Thoracic aorta (tissue), 2 donors: ENCODE measurements at regions not wholly inside any gene's neighbourhood (a gene's known extent, or its start where the extent isn't known, plus 50 kb on each side); places are given as distances from the start of the nearest gene placed in this dataset.

Experiments used
- ATAC-seq: fragments of 150-250 bp; one replicate; pipeline ENCODE4 v1.8.0; 2017; ENCODE audit warnings: low read depth; ENCODE audit not compliant: insufficient number of reproducible peaks, low FRiP score
- DNase-seq: peaks from one replicate; pipeline ENCODE4 v3.0.0-alpha.2; 2020; ENCODE audit warnings: low spot score
- H3K27ac ChIP-seq, 2 donors: fragments of 200-600 bp; sonication (generic); 1 replicate in 1 of 2; 2 replicates in 1 of 2; pipeline ENCODE4 v1.5.1; 2016; ENCODE audit warnings: mild to moderate bottlenecking in 2 of 2, moderate library complexity in 2 of 2
- H3K27me3 ChIP-seq: fragments of 200-600 bp; sonication (generic); replicated peaks from 2 replicates; pipeline ENCODE4 v1.6.0; 2016; ENCODE audit warnings: mild to moderate bottlenecking; ENCODE audit not compliant: insufficient read depth
- H3K36me3 ChIP-seq: fragments of 200-600 bp; sonication (generic); one replicate; pipeline ENCODE4 v1.5.1; 2016
- H3K4me1 ChIP-seq, 2 donors: fragments of 200-600 bp; sonication (generic); 1 replicate in 1 of 2; 2 replicates in 1 of 2; pipeline versions ENCODE4 v1.5.1 to v1.6.0; 2016; ENCODE audit warnings: low read depth in 2 of 2, mild to moderate bottlenecking in 1 of 2; ENCODE audit not compliant: control insufficient read depth in 1 of 2
- H3K4me3 ChIP-seq: fragments of 200-600 bp; sonication (generic); 2 replicates; pipeline ENCODE4 v1.5.1; 2016; ENCODE audit warnings: mild to moderate bottlenecking
- H3K9me3 ChIP-seq: fragments of 200-600 bp; sonication (generic); 2 replicates; pipeline ENCODE4 v1.5.1; 2016
- CTCF ChIP-seq: fragments of 200-600 bp; sonication (generic); IDR thresholded peaks from one replicate; pipeline ENCODE4 v1.5.1; 2019; ENCODE audit warnings: antibody characterized with exemption

- Histone ChIP-seq H3K4me3 (no peak overlapping the region), H3K27me3 (no peaks in the 10 kb centered on the region), H3K27ac (no peak overlapping the region), H3K9me3 (no peaks in the 10 kb centered on the region), H3K36me3 (no peaks in the 10 kb centered on the region), H3K4me1 (no peaks in the 10 kb centered on the region)
- DNase-seq (no peak), ATAC-seq (no peak)
- TF ChIP-seq CTCF = no peak
Observed at GRCh38 chr10:129331207-129331838, 135.7 kb upstream of the MGMT start.

GRCh38 chr10:129331839-129332220, 135.2 kb upstream of the MGMT start:
- Histone ChIP-seq H3K4me1 (no peaks in the 10 kb centered on the region), H3K27me3 (no peaks in the 10 kb centered on the region), H3K36me3 (no peaks in the 10 kb centered on the region), H3K27ac (no peak overlapping the region), H3K9me3 (no peaks in the 10 kb centered on the region), H3K4me3 (no peak overlapping the region)
- DNase-seq (no peak), ATAC-seq (no peak)
- TF ChIP-seq CTCF = no peak

- no peak for ATAC-seq
- Histone ChIP-seq H3K4me1 (no peaks in the 10 kb centered on the region), H3K9me3 (no peaks in the 10 kb centered on the region), H3K36me3 (no peaks in the 10 kb centered on the region), H3K27me3 (no peaks in the 10 kb centered on the region), H3K4me3 (no peak overlapping the region), H3K27ac (no peak overlapping the region)
- no peak for DNase-seq
- TF ChIP-seq CTCF = no peak
Observed at GRCh38 chr10:129332476-129332875, 134.6 kb upstream of the MGMT start.

GRCh38 chr10:129333706-129334105, 133.3 kb upstream of the MGMT start:
- no peak for TF ChIP-seq CTCF
- Histone ChIP-seq H3K36me3 (no peaks in the 10 kb centered on the region), H3K27me3 (no peaks in the 10 kb centered on the region), H3K9me3 (no peaks in the 10 kb centered on the region), H3K27ac (no peak overlapping the region), H3K4me1 (no peaks in the 10 kb centered on the region), H3K4me3 (no peak overlapping the region)
- no peak for ATAC-seq
- DNase-seq = no peak

GRCh38 chr10:129334266-129334665, 132.8 kb upstream of the MGMT start:
- H3K4me3 ChIP-seq = no peak overlapping the region
- no peaks in the 10 kb centered on the region for H3K27me3 ChIP-seq
- no peak for DNase-seq
- no peaks in the 10 kb centered on the region for H3K4me1 ChIP-seq
- TF ChIP-seq CTCF = no peak
- no peaks in the 10 kb centered on the region for H3K36me3 ChIP-seq
- no peak for ATAC-seq
- no peaks in the 10 kb centered on the region for H3K9me3 ChIP-seq
- no peak overlapping the region for H3K27ac ChIP-seq
